ENCODE measurements at regions not wholly inside any gene's neighbourhood (a gene's known extent, or its start where the extent isn't known, plus 50 kb on each side); places are given as distances from the start of the nearest gene placed in this dataset.
"Not testable (repeated sequence)": the region's sequence is repeated elsewhere in the genome, so short reads cannot be mapped to it uniquely, and the experiment has no call there.

DNA sequence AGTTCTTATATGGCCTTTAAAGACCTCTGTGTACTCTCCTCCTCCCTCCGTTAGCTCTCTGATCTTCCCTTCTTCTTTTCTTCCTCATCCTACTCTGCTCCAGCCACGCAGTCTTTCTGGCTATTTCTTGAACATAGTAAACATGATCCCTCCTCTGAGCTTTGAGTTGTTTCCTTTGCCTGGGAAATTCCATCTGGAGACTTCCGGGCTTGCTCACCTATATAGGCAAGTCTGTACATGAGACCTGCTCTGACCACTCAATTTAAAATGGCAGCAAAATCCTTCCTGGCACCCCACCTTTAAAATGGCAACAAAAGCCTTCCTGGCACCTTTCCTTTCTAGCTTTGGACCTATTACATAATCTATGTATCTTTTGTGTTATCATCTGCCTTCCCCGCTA is 517.6 kb downstream of the TTLL7 start:
- TF ChIP-seq, protein P1, sequence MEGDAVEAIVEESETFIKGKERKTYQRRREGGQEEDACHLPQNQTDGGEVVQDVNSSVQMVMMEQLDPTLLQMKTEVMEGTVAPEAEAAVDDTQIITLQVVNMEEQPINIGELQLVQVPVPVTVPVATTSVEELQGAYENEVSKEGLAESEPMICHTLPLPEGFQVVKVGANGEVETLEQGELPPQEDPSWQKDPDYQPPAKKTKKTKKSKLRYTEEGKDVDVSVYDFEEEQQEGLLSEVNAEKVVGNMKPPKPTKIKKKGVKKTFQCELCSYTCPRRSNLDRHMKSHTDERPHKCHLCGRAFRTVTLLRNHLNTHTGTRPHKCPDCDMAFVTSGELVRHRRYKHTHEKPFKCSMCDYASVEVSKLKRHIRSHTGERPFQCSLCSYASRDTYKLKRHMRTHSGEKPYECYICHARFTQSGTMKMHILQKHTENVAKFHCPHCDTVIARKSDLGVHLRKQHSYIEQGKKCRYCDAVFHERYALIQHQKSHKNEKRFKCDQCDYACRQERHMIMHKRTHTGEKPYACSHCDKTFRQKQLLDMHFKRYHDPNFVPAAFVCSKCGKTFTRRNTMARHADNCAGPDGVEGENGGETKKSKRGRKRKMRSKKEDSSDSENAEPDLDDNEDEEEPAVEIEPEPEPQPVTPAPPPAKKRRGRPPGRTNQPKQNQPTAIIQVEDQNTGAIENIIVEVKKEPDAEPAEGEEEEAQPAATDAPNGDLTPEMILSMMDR (IDR thresholded peaks at IDR 0.05) = not testable (repeated sequence)
- not testable (repeated sequence) for TF ChIP-seq POLR2A (IDR thresholded peaks at IDR 0.05)
